Stimulated activated naive CD8-positive, alpha-beta T cell treated with anti-CD3 and anti-CD28 coated beads, Interleukin-15, Interleukin-2, amounts not matched to agents 100 ng/mL and 50 ng/mL, for 24 hours (primary cell): ENCODE measurements at regions not wholly inside any gene's neighbourhood (a gene's known extent, or its start where the extent isn't known, plus 50 kb on each side); places are given as distances from the start of the nearest gene placed in this dataset.
"Not testable (repeated sequence)": the region's sequence is repeated elsewhere in the genome, so short reads cannot be mapped to it uniquely, and the experiment has no call there.

Experiments
- H3K27ac Mint-ChIP-seq: one replicate; pipeline ENCODE4 v1.8.0; 2021; ENCODE audit warnings: mild to moderate bottlenecking, mixed read lengths
- H3K27me3 Mint-ChIP-seq: one replicate; pipeline ENCODE4 v1.8.0; 2021; ENCODE audit warnings: mixed read lengths
- H3K36me3 Mint-ChIP-seq: one replicate; pipeline ENCODE4 v1.8.0; 2021; ENCODE audit warnings: low read depth, mixed read lengths
- H3K4me1 Mint-ChIP-seq: one replicate; pipeline ENCODE4 v1.8.0; 2021; ENCODE audit warnings: low read depth, mixed read lengths
- H3K4me3 Mint-ChIP-seq: one replicate; pipeline ENCODE4 v1.8.0; 2021; ENCODE audit warnings: mild to moderate bottlenecking, mixed read lengths
- H3K9me3 Mint-ChIP-seq: one replicate; pipeline ENCODE4 v1.8.0; 2021; ENCODE audit warnings: mixed read lengths

- not testable (repeated sequence) for H3K36me3 Mint-ChIP-seq, H3K9me3 Mint-ChIP-seq, H3K4me1 Mint-ChIP-seq, H3K4me3 Mint-ChIP-seq, H3K27ac Mint-ChIP-seq
- peaks cover 28% of the 10 kb centered on the region for H3K27me3 Mint-ChIP-seq
Observed at GRCh38 chr17:20873173-20873572, 169.6 kb downstream of the USP22 start.

- peaks cover 34% of the 10 kb centered on the region for H3K27me3 Mint-ChIP-seq
- H3K4me1 Mint-ChIP-seq, H3K4me3 Mint-ChIP-seq, H3K27ac Mint-ChIP-seq, H3K36me3 Mint-ChIP-seq, H3K9me3 Mint-ChIP-seq: not testable (repeated sequence)
Observed at GRCh38 chr17:20873688-20874328, 169.0 kb downstream of the USP22 start.

GRCh38 chr17:20877384-20877783 lies 165.4 kb downstream of the USP22 start:
- H3K9me3 Mint-ChIP-seq, H3K4me1 Mint-ChIP-seq, H3K27ac Mint-ChIP-seq, H3K36me3 Mint-ChIP-seq, H3K4me3 Mint-ChIP-seq: not testable (repeated sequence)
- peaks cover 47% of the 10 kb centered on the region for H3K27me3 Mint-ChIP-seq

- Mint-ChIP-seq H3K27ac (no peak overlapping the region), H3K27me3 (peaks cover 14% of the 10 kb centered on the region), H3K4me1 (no peaks in the 10 kb centered on the region), H3K36me3 (no peaks in the 10 kb centered on the region), H3K9me3 (no peaks in the 10 kb centered on the region), H3K4me3 (no peak overlapping the region)
Observed at GRCh38 chr17:20890338-20890737, 152.5 kb downstream of the USP22 start.

GRCh38 chr17:20895426-20895825 lies 147.4 kb downstream of the USP22 start:
- not testable (repeated sequence) for H3K27ac Mint-ChIP-seq, H3K4me3 Mint-ChIP-seq, H3K36me3 Mint-ChIP-seq, H3K4me1 Mint-ChIP-seq, H3K9me3 Mint-ChIP-seq, H3K27me3 Mint-ChIP-seq

- Mint-ChIP-seq H3K27me3 (no peaks in the 10 kb centered on the region), H3K9me3 (no peaks in the 10 kb centered on the region), H3K27ac (no peak overlapping the region), H3K36me3 (no peaks in the 10 kb centered on the region), H3K4me1 (no peaks in the 10 kb centered on the region), H3K4me3 (no peak overlapping the region)
Observed at GRCh38 chr17:20896153-20896649, 146.6 kb downstream of the USP22 start.

GRCh38 chr17:20898726-20899125 lies 144.1 kb downstream of the USP22 start:
- not testable (repeated sequence) for H3K9me3 Mint-ChIP-seq, H3K36me3 Mint-ChIP-seq, H3K4me3 Mint-ChIP-seq, H3K4me1 Mint-ChIP-seq, H3K27ac Mint-ChIP-seq
- H3K27me3 Mint-ChIP-seq, result peaks cover 19% of the 10 kb centered on the region

- not testable (repeated sequence) for H3K36me3 Mint-ChIP-seq, H3K4me1 Mint-ChIP-seq, H3K27ac Mint-ChIP-seq, H3K9me3 Mint-ChIP-seq, H3K4me3 Mint-ChIP-seq
- peaks cover 28% of the 10 kb centered on the region for H3K27me3 Mint-ChIP-seq
Observed at GRCh38 chr17:20902496-20902895, 140.3 kb downstream of the USP22 start.

- not testable (repeated sequence) for H3K4me1 Mint-ChIP-seq, H3K36me3 Mint-ChIP-seq, H3K9me3 Mint-ChIP-seq, H3K27ac Mint-ChIP-seq, H3K4me3 Mint-ChIP-seq
- H3K27me3 Mint-ChIP-seq, result peaks cover 28% of the 10 kb centered on the region
Observed at GRCh38 chr17:20903549-20903948, 139.3 kb downstream of the USP22 start.

GRCh38 chr17:20908313-20909267 lies 134.2 kb downstream of the USP22 start:
- H3K27me3 Mint-ChIP-seq, result peaks cover 10% of the 10 kb centered on the region
- peaks cover 7% of the 10 kb centered on the region for H3K4me1 Mint-ChIP-seq
- H3K27ac Mint-ChIP-seq, result peak overlapping the region; percentile 45
- H3K9me3 Mint-ChIP-seq, result no peaks in the 10 kb centered on the region
- H3K36me3 Mint-ChIP-seq, result no peaks in the 10 kb centered on the region
- peak overlapping the region; percentile 50 for H3K4me3 Mint-ChIP-seq

- H3K4me1 Mint-ChIP-seq, result peaks cover 8% of the 10 kb centered on the region
- no peak overlapping the region for H3K27ac Mint-ChIP-seq
- H3K27me3 Mint-ChIP-seq, result peaks cover 10% of the 10 kb centered on the region
- no peak overlapping the region for H3K4me3 Mint-ChIP-seq
- no peaks in the 10 kb centered on the region for H3K36me3 Mint-ChIP-seq
- H3K9me3 Mint-ChIP-seq, result no peaks in the 10 kb centered on the region
Observed at GRCh38 chr17:20914658-20915057, 128.2 kb downstream of the USP22 start.

- peaks cover 8% of the 10 kb centered on the region for H3K4me1 Mint-ChIP-seq
- no peak overlapping the region for H3K4me3 Mint-ChIP-seq
- H3K36me3 Mint-ChIP-seq, result no peaks in the 10 kb centered on the region
- no peaks in the 10 kb centered on the region for H3K9me3 Mint-ChIP-seq
- no peak overlapping the region for H3K27ac Mint-ChIP-seq
- H3K27me3 Mint-ChIP-seq, result peaks cover 14% of the 10 kb centered on the region
Observed at GRCh38 chr17:20916383-20916782, 126.4 kb downstream of the USP22 start.

GRCh38 chr17:20917610-20918306 lies 125.1 kb downstream of the USP22 start:
- not testable (repeated sequence) for H3K27ac Mint-ChIP-seq, H3K9me3 Mint-ChIP-seq, H3K4me3 Mint-ChIP-seq, H3K4me1 Mint-ChIP-seq, H3K36me3 Mint-ChIP-seq
- H3K27me3 Mint-ChIP-seq, result peaks cover 14% of the 10 kb centered on the region

- Mint-ChIP-seq H3K36me3 (no peaks in the 10 kb centered on the region), H3K27me3 (peaks cover 14% of the 10 kb centered on the region), H3K9me3 (no peaks in the 10 kb centered on the region), H3K4me1 (peaks cover 8% of the 10 kb centered on the region), H3K4me3 (no peak overlapping the region), H3K27ac (no peak overlapping the region)
Observed at GRCh38 chr17:20920095-20920814, 122.6 kb downstream of the USP22 start.
